ENCODE measurements at regions not wholly inside any gene's neighbourhood (a gene's known extent, or its start where the extent isn't known, plus 50 kb on each side); places are given as distances from the start of the nearest gene placed in this dataset.

- TF ChIP-seq EZH2 (IDR thresholded peaks at IDR 0.05) (no peak), POLR2AphosphoS5 (IDR thresholded peaks at IDR 0.05; ENCODE audit: borderline replicate concordance, low read depth, low read length) (no peak)
These were observed 316.5 kb downstream of the MEX3B start for GRCh38 chr15:81729340-81729739.

All from SK-N-MC (cell line).